Esophagus squamous epithelium (tissue), 5 donors: ENCODE measurements at regions not wholly inside any gene's neighbourhood (a gene's known extent, or its start where the extent isn't known, plus 50 kb on each side); places are given as distances from the start of the nearest gene placed in this dataset.

Source experiments
- DNase-seq: peaks from one replicate; lab custom pipeline; 2025; lab: John Stamatoyannopoulos, UW
- H3K27ac ChIP-seq, 4 donors: fragments of 200-600 bp; sonication (generic); one replicate each; pipeline ENCODE4 v1.5.1; 2016 to 2019; ENCODE audit warnings: mild to moderate bottlenecking in 1 of 4
- H3K27me3 ChIP-seq, 4 donors: fragments of 200-600 bp; sonication (generic); 1 replicate in 3 of 4; 2 replicates in 1 of 4; pipeline versions ENCODE4 v1.5.1 to v1.6.0; 2017 to 2021; ENCODE audit warnings: antibody characterized with exemption in 1 of 4
- H3K36me3 ChIP-seq, 3 donors: fragments of 200-600 bp; sonication (generic); one replicate each; pipeline ENCODE4 v1.5.1; 2016 to 2019
- H3K4me1 ChIP-seq, 3 donors: fragments of 200-600 bp; sonication (generic); one replicate each; pipeline ENCODE4 v1.5.1; 2017 to 2019
- H3K4me3 ChIP-seq, 4 donors: fragments of 200-600 bp; sonication (generic); 1 replicate in 3 of 4; 2 replicates in 1 of 4; pipeline ENCODE4 v1.5.1; 2016 to 2019; ENCODE audit warnings: mild to moderate bottlenecking in 2 of 4, moderate library complexity in 1 of 4
- H3K9me3 ChIP-seq, 3 donors: fragments of 200-600 bp; sonication (generic); one replicate each; pipeline ENCODE4 v1.5.1; 2016 to 2019
- POLR2A ChIP-seq, 4 donors: fragments of 450-650 bp; IDR thresholded peaks; one replicate each; pipeline ENCODE4 v1.6.1; 2017; ENCODE audit warnings: antibody characterized with exemption in 4 of 4, mild to moderate bottlenecking in 4 of 4, moderate library complexity in 3 of 4
- WGBS, 2 donors: methylation state at CpG; one replicate each; pipeline ENCODE4 v1.1.5; 2018; 5-methylcytosine and 5-hydroxymethylcytosine counted together
- intact Hi-C: fragments of 100-400 bp; cut with DNase I; formaldehyde crosslinking; loops from one replicate; pipeline ENCODE4 v1.15.0; 2022
- TF ChIP-seq, protein P1 (sequence below), 6 experiments: fragments of 450-650 bp in 4 of 6; fragments of 200-600 bp in 2 of 6; sonication (generic) in 2 of 6; IDR thresholded peaks; one replicate each; pipeline ENCODE4 v1.5.1; 2016 to 2019; ENCODE audit warnings: antibody characterized with exemption in 6 of 6, mild to moderate bottlenecking in 4 of 6, moderate library complexity in 4 of 6
- donor health status: DM: yes; HTN: yes; CAD: no.

DNA sequence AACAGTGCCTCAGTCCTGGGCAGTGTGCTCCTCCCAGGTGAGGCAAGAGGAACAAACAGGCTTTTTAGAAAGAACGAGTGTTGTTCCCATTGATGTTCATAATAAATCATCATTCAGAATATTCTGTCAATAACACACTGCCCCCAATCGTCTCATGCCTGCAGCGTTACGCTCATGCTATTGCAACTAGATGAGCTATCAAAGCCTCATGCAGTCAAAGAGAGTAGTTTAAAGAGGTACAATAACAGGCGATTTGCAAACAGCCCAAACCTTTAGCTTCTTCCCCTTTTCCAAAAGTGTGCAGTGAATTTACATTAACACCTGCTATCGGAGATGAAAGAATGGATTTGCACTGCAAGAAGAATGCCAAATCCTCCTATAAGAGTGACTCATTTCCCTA is 1164.7 kb upstream of the MAP3K7 start:
- 35 to 58% methylated on average over 6 of the region's 6 CpGs for WGBS, 2 donors
- Histone ChIP-seq H3K9me3 (no peaks in the 10 kb centered on the region), H3K27me3 (no peaks in the 10 kb centered on the region), H3K4me1 (no peaks in the 10 kb centered on the region), H3K36me3 (no peaks in the 10 kb centered on the region), H3K27ac (no peak overlapping the region), H3K4me3 (no peak overlapping the region)
- TF ChIP-seq, protein P1, sequence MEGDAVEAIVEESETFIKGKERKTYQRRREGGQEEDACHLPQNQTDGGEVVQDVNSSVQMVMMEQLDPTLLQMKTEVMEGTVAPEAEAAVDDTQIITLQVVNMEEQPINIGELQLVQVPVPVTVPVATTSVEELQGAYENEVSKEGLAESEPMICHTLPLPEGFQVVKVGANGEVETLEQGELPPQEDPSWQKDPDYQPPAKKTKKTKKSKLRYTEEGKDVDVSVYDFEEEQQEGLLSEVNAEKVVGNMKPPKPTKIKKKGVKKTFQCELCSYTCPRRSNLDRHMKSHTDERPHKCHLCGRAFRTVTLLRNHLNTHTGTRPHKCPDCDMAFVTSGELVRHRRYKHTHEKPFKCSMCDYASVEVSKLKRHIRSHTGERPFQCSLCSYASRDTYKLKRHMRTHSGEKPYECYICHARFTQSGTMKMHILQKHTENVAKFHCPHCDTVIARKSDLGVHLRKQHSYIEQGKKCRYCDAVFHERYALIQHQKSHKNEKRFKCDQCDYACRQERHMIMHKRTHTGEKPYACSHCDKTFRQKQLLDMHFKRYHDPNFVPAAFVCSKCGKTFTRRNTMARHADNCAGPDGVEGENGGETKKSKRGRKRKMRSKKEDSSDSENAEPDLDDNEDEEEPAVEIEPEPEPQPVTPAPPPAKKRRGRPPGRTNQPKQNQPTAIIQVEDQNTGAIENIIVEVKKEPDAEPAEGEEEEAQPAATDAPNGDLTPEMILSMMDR (IDR thresholded peaks at IDR 0.05) = no peak
- TF ChIP-seq POLR2A (IDR thresholded peaks at IDR 0.05) = no peak
- no peak for DNase-seq
- intact Hi-C loops = no loop called here

DNA sequence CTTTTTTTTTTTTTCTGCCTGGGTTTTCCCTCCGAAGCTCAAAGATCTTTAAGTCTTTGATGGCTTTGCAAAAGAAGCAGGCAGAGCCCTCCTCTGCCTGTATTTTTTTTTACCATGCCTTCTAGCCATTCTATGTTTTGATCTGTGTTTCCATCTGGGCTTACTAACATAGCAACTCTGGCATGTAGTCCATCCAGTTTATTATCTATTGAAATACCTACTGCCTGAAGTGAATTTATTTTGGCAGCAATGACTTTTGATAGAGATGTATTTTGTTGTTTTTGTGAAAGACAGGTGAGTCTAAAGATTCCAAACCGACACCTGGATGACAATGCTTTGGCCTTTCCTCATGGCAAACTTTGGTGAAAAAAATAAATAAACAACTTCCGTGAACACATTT is 1157.7 kb upstream of the MAP3K7 start:
- no peak overlapping the region for H3K4me3 ChIP-seq
- 22 to 39% methylated on average over 3 of the region's 3 CpGs for WGBS, 2 donors
- H3K27ac ChIP-seq = no peak overlapping the region
- H3K36me3 ChIP-seq = no peaks in the 10 kb centered on the region
- intact Hi-C loops = no loop called here
- H3K4me1 ChIP-seq = no peaks in the 10 kb centered on the region
- TF ChIP-seq, protein P1 (IDR thresholded peaks at IDR 0.05) = no peak
- TF ChIP-seq POLR2A (IDR thresholded peaks at IDR 0.05) = no peak
- no peaks in the 10 kb centered on the region for H3K9me3 ChIP-seq
- H3K27me3 ChIP-seq = no peaks in the 10 kb centered on the region
- DNase-seq = no peak

DNA sequence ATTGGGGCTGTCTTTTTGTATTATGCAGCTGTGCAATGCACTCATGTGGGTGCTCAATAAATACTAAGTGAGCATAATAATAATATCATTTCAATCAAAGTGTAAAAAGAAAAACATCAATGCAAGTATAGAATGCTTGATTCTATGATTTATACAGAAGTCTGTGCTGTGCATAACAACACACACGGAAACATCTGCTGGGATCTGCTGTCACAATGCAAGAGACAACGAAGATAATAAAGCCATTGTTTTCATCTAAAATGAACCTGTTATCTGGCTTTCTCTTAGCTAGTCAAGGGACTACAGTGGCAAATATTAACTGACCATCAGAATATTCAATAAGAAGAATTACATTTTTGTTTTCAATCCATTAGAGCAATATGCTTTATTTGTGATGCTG is 1156.9 kb upstream of the MAP3K7 start:
- Histone ChIP-seq H3K4me1 (no peaks in the 10 kb centered on the region), H3K27me3 (no peaks in the 10 kb centered on the region), H3K4me3 (no peak overlapping the region), H3K9me3 (no peaks in the 10 kb centered on the region), H3K36me3 (no peaks in the 10 kb centered on the region), H3K27ac (no peak overlapping the region)
- DNase-seq = no peak
- intact Hi-C loops = no loop called here
- TF ChIP-seq POLR2A (IDR thresholded peaks at IDR 0.05) = no peak
- TF ChIP-seq, protein P1 (IDR thresholded peaks at IDR 0.05) = no peak
- 64 to 71% methylated on average over 2 of the region's 2 CpGs for WGBS, 2 donors

DNA sequence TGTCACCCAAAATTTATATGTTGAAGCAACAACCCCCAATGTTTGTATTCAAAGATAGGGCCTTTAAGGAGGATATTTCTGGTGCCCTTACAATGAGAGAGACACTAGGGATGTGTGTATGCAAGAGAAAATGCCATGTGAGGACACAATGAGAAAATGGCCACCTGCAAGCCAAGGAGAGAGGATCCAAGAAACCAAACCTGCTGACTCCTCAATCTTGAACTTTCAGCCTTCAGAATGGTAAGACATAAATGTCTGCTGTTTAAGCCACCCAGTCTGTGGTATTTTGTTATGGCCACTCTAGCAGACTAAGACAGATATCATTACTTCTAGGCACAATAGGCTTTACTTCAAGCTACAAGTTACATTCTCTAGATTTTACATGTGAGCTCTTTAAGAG is 1145.1 kb upstream of the MAP3K7 start:
- intact Hi-C loops = no loop called here
- H3K36me3 ChIP-seq = no peaks in the 10 kb centered on the region
- no peaks in the 10 kb centered on the region for H3K9me3 ChIP-seq
- no peaks in the 10 kb centered on the region for H3K4me1 ChIP-seq
- TF ChIP-seq, protein P1 (IDR thresholded peaks at IDR 0.05) = no peak
- no peak for TF ChIP-seq POLR2A (IDR thresholded peaks at IDR 0.05)
- no peaks in the 10 kb centered on the region for H3K27me3 ChIP-seq
- H3K4me3 ChIP-seq = no peak overlapping the region
- no peak overlapping the region for H3K27ac ChIP-seq
- no peak for DNase-seq

DNA sequence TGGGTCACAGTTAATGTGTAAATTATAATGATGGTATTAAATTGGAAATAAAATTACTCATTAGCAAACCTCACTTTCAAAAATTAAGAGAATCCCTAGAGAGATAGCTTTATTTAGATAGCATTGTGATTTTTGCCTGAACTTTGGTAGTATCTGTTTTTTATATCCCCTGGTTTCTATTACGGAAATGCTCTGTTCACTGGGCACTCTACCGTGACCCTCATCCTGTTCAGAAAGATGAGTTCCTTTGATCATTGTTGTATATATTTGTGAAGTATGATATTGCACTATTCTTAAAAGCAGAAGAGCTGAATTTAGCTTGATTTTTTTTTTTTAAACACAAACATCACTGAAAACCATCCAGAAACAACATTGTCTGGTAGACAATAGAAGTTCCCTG is 1143.8 kb upstream of the MAP3K7 start:
- no peak for DNase-seq
- WGBS, 2 donors = 91 to 92% methylated on average over 2 of the region's 2 CpGs
- H3K27ac ChIP-seq = no peak overlapping the region
- no peaks in the 10 kb centered on the region for H3K9me3 ChIP-seq
- no peak for TF ChIP-seq POLR2A (IDR thresholded peaks at IDR 0.05)
- TF ChIP-seq, protein P1 (IDR thresholded peaks at IDR 0.05) = no peak
- no peaks in the 10 kb centered on the region for H3K27me3 ChIP-seq
- H3K4me3 ChIP-seq = no peak overlapping the region
- intact Hi-C loops = no loop called here
- no peaks in the 10 kb centered on the region for H3K36me3 ChIP-seq
- no peaks in the 10 kb centered on the region for H3K4me1 ChIP-seq
